Activated B cell treated with CpG ODN at 0.5 μM for 24 hours (primary cell): ENCODE measurements at regions not wholly inside any gene's neighbourhood (a gene's known extent, or its start where the extent isn't known, plus 50 kb on each side); places are given as distances from the start of the nearest gene placed in this dataset.

Source experiments
- ATAC-seq: fragments of 200-7000 bp; cut with Tn5 transposase; one replicate; pipeline ENCODE4 v1.10.0; 2021; ENCODE audit warnings: low read depth, mild to moderate bottlenecking, moderate library complexity
- CTCF ChIA-PET: fragments of 350-600 bp; sonication (Branson Sonifier 250); formaldehyde crosslinking; loops from one replicate; lab custom pipeline; 2021; ENCODE audit warnings: antibody characterized with exemption; lab: Charles Lee
- POLR2A ChIA-PET: fragments of 350-600 bp; sonication (Branson Sonifier 250); formaldehyde crosslinking; loops from one replicate; lab custom pipeline; 2021; ENCODE audit warnings: antibody characterized with exemption; lab: Charles Lee
- DNase-seq: peaks from one replicate; pipeline ENCODE4 v3.0.0; 2022
- H3K27ac Mint-ChIP-seq: one replicate; pipeline ENCODE4 v1.8.0; 2020; ENCODE audit warnings: mixed read lengths
- H3K27me3 Mint-ChIP-seq: one replicate; pipeline ENCODE4 v1.8.0; 2021; ENCODE audit warnings: mixed read lengths
- H3K36me3 Mint-ChIP-seq: one replicate; pipeline ENCODE4 v1.8.0; 2021; ENCODE audit warnings: low read depth, mixed read lengths
- H3K4me1 Mint-ChIP-seq: one replicate; pipeline ENCODE4 v1.8.0; 2021; ENCODE audit warnings: mixed read lengths
- H3K4me3 Mint-ChIP-seq: one replicate; pipeline ENCODE4 v1.8.0; 2020; ENCODE audit warnings: mild to moderate bottlenecking, mixed read lengths
- H3K9me3 Mint-ChIP-seq: one replicate; pipeline ENCODE4 v1.8.0; 2020; ENCODE audit warnings: mixed read lengths
- intact Hi-C: fragments of 100-400 bp; cut with micrococcal nuclease; formaldehyde crosslinking; loops from one replicate; pipeline ENCODE4 v1.15.1; 2024
- TF ChIP-seq, protein P1 (sequence below): fragments of 200-600 bp; IDR thresholded peaks from one replicate; pipeline ENCODE4 v1.8.0; 2022; ENCODE audit warnings: antibody characterized with exemption, mild to moderate bottlenecking

DNA sequence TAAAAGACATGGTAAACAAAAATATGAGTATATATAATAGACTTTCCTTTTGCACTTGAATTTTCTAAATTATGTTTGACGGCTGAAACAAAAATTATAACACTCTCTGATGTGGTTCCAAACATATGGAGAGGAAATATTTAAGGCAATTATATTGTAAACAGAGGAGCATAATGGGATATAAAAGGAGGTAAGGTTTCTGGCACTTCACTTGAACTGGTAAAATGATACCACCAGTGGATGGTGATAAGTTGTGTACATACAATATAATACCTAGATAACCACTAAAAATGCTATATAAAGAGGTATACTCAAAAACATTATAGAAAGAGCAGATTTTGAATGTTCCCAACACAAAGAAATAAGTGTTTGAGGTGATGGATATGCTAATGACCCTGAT, 192.9 kb upstream of the RAD23B start:
- no peak for ATAC-seq
- Mint-ChIP-seq H3K4me3 (no peak overlapping the region), H3K9me3 (peaks cover 2% of the 10 kb centered on the region), H3K4me1 (no peaks in the 10 kb centered on the region), H3K27me3 (peaks cover 6% of the 10 kb centered on the region), H3K27ac (no peak overlapping the region), H3K36me3 (no peaks in the 10 kb centered on the region)
- intact Hi-C loops: no loop called here
- POLR2A ChIA-PET: no interaction called here
- TF ChIP-seq, protein P1, sequence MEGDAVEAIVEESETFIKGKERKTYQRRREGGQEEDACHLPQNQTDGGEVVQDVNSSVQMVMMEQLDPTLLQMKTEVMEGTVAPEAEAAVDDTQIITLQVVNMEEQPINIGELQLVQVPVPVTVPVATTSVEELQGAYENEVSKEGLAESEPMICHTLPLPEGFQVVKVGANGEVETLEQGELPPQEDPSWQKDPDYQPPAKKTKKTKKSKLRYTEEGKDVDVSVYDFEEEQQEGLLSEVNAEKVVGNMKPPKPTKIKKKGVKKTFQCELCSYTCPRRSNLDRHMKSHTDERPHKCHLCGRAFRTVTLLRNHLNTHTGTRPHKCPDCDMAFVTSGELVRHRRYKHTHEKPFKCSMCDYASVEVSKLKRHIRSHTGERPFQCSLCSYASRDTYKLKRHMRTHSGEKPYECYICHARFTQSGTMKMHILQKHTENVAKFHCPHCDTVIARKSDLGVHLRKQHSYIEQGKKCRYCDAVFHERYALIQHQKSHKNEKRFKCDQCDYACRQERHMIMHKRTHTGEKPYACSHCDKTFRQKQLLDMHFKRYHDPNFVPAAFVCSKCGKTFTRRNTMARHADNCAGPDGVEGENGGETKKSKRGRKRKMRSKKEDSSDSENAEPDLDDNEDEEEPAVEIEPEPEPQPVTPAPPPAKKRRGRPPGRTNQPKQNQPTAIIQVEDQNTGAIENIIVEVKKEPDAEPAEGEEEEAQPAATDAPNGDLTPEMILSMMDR: no peak
- no peak for DNase-seq
- CTCF ChIA-PET: no interaction called here

DNA sequence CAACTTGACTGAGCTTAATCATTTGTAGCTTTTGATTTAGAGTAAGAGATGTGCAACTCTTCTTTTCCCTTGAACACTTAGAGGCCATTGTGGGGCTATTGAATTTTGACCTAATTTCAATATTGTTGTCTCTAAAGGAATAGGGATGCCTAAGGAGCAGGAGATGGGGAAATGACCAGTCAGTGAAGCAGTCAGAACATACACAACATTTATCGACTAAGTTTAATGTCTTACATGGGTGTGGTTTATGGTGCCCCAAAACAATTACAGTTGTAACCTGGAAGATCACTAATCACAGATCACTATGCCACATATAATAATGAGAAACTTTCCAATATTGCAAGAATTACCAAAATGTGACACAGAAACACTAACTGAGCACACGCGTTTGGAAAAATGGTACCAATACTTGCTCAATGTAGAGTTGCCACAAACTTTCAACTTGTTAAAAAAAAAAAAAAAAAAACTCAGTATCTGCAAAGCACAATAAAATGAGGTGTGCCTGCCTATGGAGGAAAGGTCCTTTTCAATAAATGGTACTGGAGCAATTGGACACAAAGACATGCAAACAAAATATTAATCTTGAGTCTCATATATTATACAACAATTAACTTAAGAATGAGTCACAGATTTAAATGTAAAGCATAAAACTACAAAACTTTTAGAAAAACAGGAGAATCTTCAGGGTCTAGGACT, 189.6 kb upstream of the RAD23B start:
- CTCF ChIA-PET: no interaction called here
- POLR2A ChIA-PET: interaction anchor here (0.6 kb wide), 1 partner anchor 10 kb away, joined by 3 read pairs; no protein-coding TSS in a partner anchor
- H3K27ac Mint-ChIP-seq: no peak overlapping the region
- H3K4me1 Mint-ChIP-seq: no peaks in the 10 kb centered on the region
- no peak for ATAC-seq
- H3K36me3 Mint-ChIP-seq: no peaks in the 10 kb centered on the region
- H3K27me3 Mint-ChIP-seq: no peaks in the 10 kb centered on the region
- DNase-seq: no peak
- TF ChIP-seq, protein P1: no peak
- no peak overlapping the region for H3K4me3 Mint-ChIP-seq
- intact Hi-C loops: no loop called here
- peaks cover 2% of the 10 kb centered on the region for H3K9me3 Mint-ChIP-seq

DNA sequence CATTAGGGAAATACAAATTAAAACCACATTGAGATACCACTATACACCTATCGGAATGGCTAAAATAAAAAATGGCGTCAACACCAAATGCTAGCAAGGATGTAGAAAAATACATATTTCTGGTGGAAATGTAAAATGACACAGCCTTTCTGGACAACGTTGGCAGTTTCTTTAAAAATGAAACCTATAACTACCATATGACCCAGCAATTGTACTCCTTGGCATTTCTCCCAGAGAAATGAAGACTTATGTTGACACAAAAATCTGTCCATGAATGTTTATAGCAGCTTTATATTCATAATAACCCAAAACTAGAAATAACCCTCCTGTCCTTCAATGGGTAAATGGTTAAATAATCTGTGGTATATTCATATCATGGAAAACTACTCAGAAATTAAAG, 188.7 kb upstream of the RAD23B start:
- ChIA-PET POLR2A (no interaction called here), CTCF (no interaction called here)
- intact Hi-C loops: no loop called here
- TF ChIP-seq, protein P1: no peak
- DNase-seq (no peak), ATAC-seq (no peak)
- H3K4me3 Mint-ChIP-seq: no peak overlapping the region
- H3K4me1 Mint-ChIP-seq: no peaks in the 10 kb centered on the region
- no peak overlapping the region for H3K27ac Mint-ChIP-seq
- peaks cover 2% of the 10 kb centered on the region for H3K9me3 Mint-ChIP-seq
- no peaks in the 10 kb centered on the region for H3K27me3 Mint-ChIP-seq
- no peaks in the 10 kb centered on the region for H3K36me3 Mint-ChIP-seq

DNA sequence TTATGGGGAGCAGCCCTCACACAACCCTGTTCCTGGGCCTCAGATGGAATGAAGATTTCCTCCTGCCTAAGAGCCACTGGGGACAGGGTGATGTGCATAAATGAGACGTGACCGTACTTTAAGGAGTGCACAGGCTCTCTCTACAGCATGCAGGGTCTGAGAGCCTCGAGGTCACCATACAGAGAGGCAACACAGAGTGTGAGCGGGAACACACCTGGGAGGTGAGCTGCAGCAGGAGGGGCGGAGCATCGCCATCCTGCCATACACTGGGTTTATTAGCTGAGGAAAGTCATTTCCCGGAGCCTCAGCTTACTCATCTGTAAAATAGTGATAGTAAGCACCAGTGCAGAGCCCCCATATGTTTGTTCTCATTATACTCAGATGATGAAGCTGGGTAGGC, 182.5 kb upstream of the RAD23B start:
- ATAC-seq (no peak), DNase-seq (no peak)
- no peaks in the 10 kb centered on the region for H3K9me3 Mint-ChIP-seq
- TF ChIP-seq, protein P1: no peak
- ChIA-PET POLR2A (no interaction called here), CTCF (no interaction called here)
- H3K4me3 Mint-ChIP-seq: no peak overlapping the region
- no peaks in the 10 kb centered on the region for H3K4me1 Mint-ChIP-seq
- no peaks in the 10 kb centered on the region for H3K27me3 Mint-ChIP-seq
- intact Hi-C loops: no loop called here
- H3K36me3 Mint-ChIP-seq: no peaks in the 10 kb centered on the region
- H3K27ac Mint-ChIP-seq: no peak overlapping the region

DNA sequence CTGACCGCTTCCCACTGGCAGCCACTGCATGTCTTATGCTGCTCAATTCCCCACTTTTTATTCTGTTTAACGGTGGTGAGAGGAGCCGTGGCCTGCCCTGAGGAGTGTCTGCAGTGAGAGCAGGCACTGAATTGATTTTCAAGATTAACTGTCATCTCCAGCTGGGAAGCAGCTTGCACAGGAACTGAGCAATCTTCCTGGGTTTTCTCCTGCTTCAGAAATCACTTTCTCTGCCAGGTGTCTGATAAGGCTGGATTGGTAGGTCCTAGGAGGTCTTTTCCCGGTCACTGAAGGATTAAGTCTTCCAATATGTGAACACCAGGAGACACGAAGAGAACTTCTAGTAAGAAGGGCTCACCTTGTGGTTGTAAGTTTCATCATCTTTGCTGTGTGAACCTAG, 181.1 kb upstream of the RAD23B start:
- no peak for ATAC-seq
- POLR2A ChIA-PET: no interaction called here
- TF ChIP-seq, protein P1: no peak
- Mint-ChIP-seq H3K36me3 (no peaks in the 10 kb centered on the region), H3K4me3 (no peak overlapping the region), H3K9me3 (no peaks in the 10 kb centered on the region), H3K27me3 (no peaks in the 10 kb centered on the region), H3K4me1 (no peaks in the 10 kb centered on the region), H3K27ac (no peak overlapping the region)
- CTCF ChIA-PET: no interaction called here
- DNase-seq: no peak
- intact Hi-C loops: no loop called here
